Karpas-422 (cell line): ENCODE measurements at regions not wholly inside any gene's neighbourhood (a gene's known extent, or its start where the extent isn't known, plus 50 kb on each side); places are given as distances from the start of the nearest gene placed in this dataset.

ENCODE experiments used
- DNase-seq: peaks from one replicate; pipeline ENCODE4 v3.0.0-alpha.2; 2015
- H2AFZ ChIP-seq: fragments of 200-600 bp; sonication (generic); 2 replicates; pipeline ENCODE4 v1.6.1; 2014; ENCODE audit warnings: antibody characterized with exemption, low read length, mixed read lengths
- H3K27ac ChIP-seq: fragments of 200-600 bp; sonication (generic); 2 replicates; pipeline ENCODE4 v1.5.1; 2014; ENCODE audit warnings: mild to moderate bottlenecking, low read length, moderate library complexity
- H3K27me3 ChIP-seq: fragments of 200-600 bp; sonication (generic); 2 replicates; pipeline ENCODE4 v1.6.1; 2014; ENCODE audit warnings: low read length, mixed read lengths
- H3K36me3 ChIP-seq: fragments of 200-600 bp; sonication (generic); 2 replicates; pipeline ENCODE4 v1.6.1; 2014; ENCODE audit warnings: low read length, mixed read lengths; ENCODE audit not compliant: insufficient read depth
- H3K4me1 ChIP-seq: fragments of 200-600 bp; sonication (generic); 2 replicates; pipeline ENCODE4 v1.6.1; 2014; ENCODE audit warnings: mild to moderate bottlenecking, low read length, mixed read lengths
- H3K4me2 ChIP-seq: fragments of 200-600 bp; sonication (generic); 2 replicates; pipeline ENCODE4 v1.6.1; 2014; ENCODE audit warnings: low read length, low read depth, mild to moderate bottlenecking; ENCODE audit not compliant: poor library complexity, severe bottlenecking
- H3K4me3 ChIP-seq: fragments of 200-600 bp; sonication (generic); 2 replicates; pipeline ENCODE4 v1.5.1; 2014; ENCODE audit warnings: mild to moderate bottlenecking, antibody characterized with exemption, low read length, mixed read lengths
- H3K79me2 ChIP-seq: fragments of 200-600 bp; sonication (generic); 2 replicates; pipeline ENCODE4 v1.6.1; 2014; ENCODE audit warnings: mild to moderate bottlenecking, low read length, mixed read lengths
- H3K9ac ChIP-seq: fragments of 200-600 bp; sonication (generic); 2 replicates; pipeline ENCODE4 v1.6.0; 2014; ENCODE audit warnings: low read length
- H3K9me2 ChIP-seq: fragments of 200-600 bp; sonication (generic), shearing (Covaris generic); replicated peaks from 2 replicates; pipeline ENCODE4 v1.6.0; 2014; ENCODE audit warnings: mild to moderate bottlenecking, low read length, moderate library complexity; ENCODE audit not compliant: insufficient read depth
- H3K9me3 ChIP-seq: fragments of 300-700, 200-600 bp; sonication (generic); 2 replicates; pipeline ENCODE4 v1.6.1; 2014; ENCODE audit warnings: low read length, mixed read lengths
- H4K20me1 ChIP-seq: fragments of 200-600 bp; sonication (generic); 2 replicates; pipeline ENCODE4 v1.6.1; 2014; ENCODE audit warnings: mild to moderate bottlenecking, antibody characterized with exemption, low read length, low read depth; ENCODE audit not compliant: insufficient read depth

GRCh38 chr18:76174451-76174850, 320.6 kb downstream of the ZNF516 start:
- H3K4me1 ChIP-seq = no peaks in the 10 kb centered on the region
- DNase-seq = no peak
- H3K4me2 ChIP-seq = no peak overlapping the region
- no peak overlapping the region for H3K9ac ChIP-seq
- H2AFZ ChIP-seq = no peak overlapping the region
- no peaks in the 10 kb centered on the region for H3K79me2 ChIP-seq
- no peaks in the 10 kb centered on the region for H3K27me3 ChIP-seq
- no peaks in the 10 kb centered on the region for H4K20me1 ChIP-seq
- no peaks in the 10 kb centered on the region for H3K9me2 ChIP-seq
- H3K9me3 ChIP-seq = no peaks in the 10 kb centered on the region
- no peaks in the 10 kb centered on the region for H3K36me3 ChIP-seq
- no peak overlapping the region for H3K4me3 ChIP-seq
- H3K27ac ChIP-seq = no peak overlapping the region

GRCh38 chr18:76169733-76170132, 325.3 kb downstream of the ZNF516 start:
- H3K4me2 ChIP-seq = no peak overlapping the region
- H2AFZ ChIP-seq = no peak overlapping the region
- H3K27ac ChIP-seq = no peak overlapping the region
- H4K20me1 ChIP-seq = no peaks in the 10 kb centered on the region
- H3K36me3 ChIP-seq = no peaks in the 10 kb centered on the region
- H3K4me3 ChIP-seq = no peak overlapping the region
- no peaks in the 10 kb centered on the region for H3K4me1 ChIP-seq
- no peaks in the 10 kb centered on the region for H3K9me2 ChIP-seq
- no peaks in the 10 kb centered on the region for H3K27me3 ChIP-seq
- H3K79me2 ChIP-seq = no peaks in the 10 kb centered on the region
- peak; percentile 82 for DNase-seq
- H3K9me3 ChIP-seq = no peaks in the 10 kb centered on the region
- no peak overlapping the region for H3K9ac ChIP-seq

- Histone ChIP-seq H2AFZ (no peak overlapping the region), H4K20me1 (no peaks in the 10 kb centered on the region), H3K4me2 (no peak overlapping the region), H3K9ac (no peak overlapping the region), H3K27me3 (no peaks in the 10 kb centered on the region), H3K36me3 (no peaks in the 10 kb centered on the region), H3K4me1 (no peaks in the 10 kb centered on the region), H3K9me3 (no peaks in the 10 kb centered on the region), H3K79me2 (no peaks in the 10 kb centered on the region), H3K4me3 (no peak overlapping the region), H3K9me2 (no peaks in the 10 kb centered on the region), H3K27ac (no peak overlapping the region)
- no peak for DNase-seq
Measured at GRCh38 chr18:76167845-76168621, 327.0 kb downstream of the ZNF516 start.

- no peak overlapping the region for H3K4me3 ChIP-seq
- H3K9me3 ChIP-seq = no peaks in the 10 kb centered on the region
- no peak overlapping the region for H3K4me2 ChIP-seq
- no peaks in the 10 kb centered on the region for H3K9me2 ChIP-seq
- H3K4me1 ChIP-seq = peaks cover 1% of the 10 kb centered on the region
- DNase-seq = no peak
- H3K27me3 ChIP-seq = no peaks in the 10 kb centered on the region
- H3K9ac ChIP-seq = no peak overlapping the region
- H3K79me2 ChIP-seq = no peaks in the 10 kb centered on the region
- H3K27ac ChIP-seq = no peak overlapping the region
- H3K36me3 ChIP-seq = no peaks in the 10 kb centered on the region
- no peaks in the 10 kb centered on the region for H4K20me1 ChIP-seq
- no peak overlapping the region for H2AFZ ChIP-seq
Measured at GRCh38 chr18:76167410-76167809, 327.6 kb downstream of the ZNF516 start.

GRCh38 chr18:76162886-76163285, 332.2 kb downstream of the ZNF516 start:
- no peak overlapping the region for H3K9ac ChIP-seq

GRCh38 chr18:76161983-76162382, 333.1 kb downstream of the ZNF516 start:
- Histone ChIP-seq H3K36me3 (no peaks in the 10 kb centered on the region), H3K9me3 (no peaks in the 10 kb centered on the region), H3K9ac (no peak overlapping the region), H3K9me2 (no peaks in the 10 kb centered on the region), H3K4me3 (no peak overlapping the region; the same call in 1 of the 2 replicates), H3K27ac (no peak overlapping the region), H2AFZ (no peak overlapping the region), H4K20me1 (no peaks in the 10 kb centered on the region), H3K79me2 (no peaks in the 10 kb centered on the region), H3K27me3 (peaks cover 4% of the 10 kb centered on the region; the same call in 1 of the 2 replicates), H3K4me2 (peak overlapping the region; percentile 8), H3K4me1 (peaks cover 12% of the 10 kb centered on the region)
- peak; percentile 69 for DNase-seq

More at GRCh38 chr18:76162886-76163285, 332.2 kb downstream of the ZNF516 start:
- no peaks in the 10 kb centered on the region for H3K9me3 ChIP-seq
- no peak overlapping the region for H3K4me2 ChIP-seq
- peaks cover 12% of the 10 kb centered on the region for H3K4me1 ChIP-seq
- no peaks in the 10 kb centered on the region for H3K79me2 ChIP-seq
- no peak overlapping the region for H3K27ac ChIP-seq
- H3K36me3 ChIP-seq = no peaks in the 10 kb centered on the region
- H3K4me3 ChIP-seq = no peak overlapping the region
- DNase-seq = no peak
- H2AFZ ChIP-seq = no peak overlapping the region
- no peaks in the 10 kb centered on the region for H3K9me2 ChIP-seq
- H3K27me3 ChIP-seq = peaks cover 4% of the 10 kb centered on the region; the same call in 1 of the 2 replicates
- no peaks in the 10 kb centered on the region for H4K20me1 ChIP-seq

GRCh38 chr18:76153691-76154090, 341.4 kb downstream of the ZNF516 start:
- Histone ChIP-seq H2AFZ (no peak overlapping the region), H3K36me3 (no peaks in the 10 kb centered on the region), H3K9ac (no peak overlapping the region), H3K4me1 (no peaks in the 10 kb centered on the region), H3K27me3 (no peaks in the 10 kb centered on the region; the same call in 1 of the 2 replicates), H3K27ac (no peak overlapping the region), H3K4me3 (no peak overlapping the region), H3K9me2 (no peaks in the 10 kb centered on the region), H3K79me2 (no peaks in the 10 kb centered on the region), H3K4me2 (no peak overlapping the region), H3K9me3 (no peaks in the 10 kb centered on the region), H4K20me1 (no peaks in the 10 kb centered on the region)
- no peak for DNase-seq

- no peak overlapping the region for H3K9ac ChIP-seq
- no peaks in the 10 kb centered on the region for H3K79me2 ChIP-seq
- H3K9me2 ChIP-seq = no peaks in the 10 kb centered on the region
- H3K27ac ChIP-seq = no peak overlapping the region
- H3K27me3 ChIP-seq = no peaks in the 10 kb centered on the region; the same call in 1 of the 2 replicates
- H3K4me1 ChIP-seq = no peaks in the 10 kb centered on the region
- no peak overlapping the region for H3K4me3 ChIP-seq
- H4K20me1 ChIP-seq = no peaks in the 10 kb centered on the region
- H3K9me3 ChIP-seq = no peaks in the 10 kb centered on the region
- H2AFZ ChIP-seq = no peak overlapping the region
- no peaks in the 10 kb centered on the region for H3K36me3 ChIP-seq
- DNase-seq = no peak
- no peak overlapping the region for H3K4me2 ChIP-seq
Measured at GRCh38 chr18:76149734-76150133, 345.3 kb downstream of the ZNF516 start.
